CD14-positive monocyte (primary cell): ENCODE measurements at regions not wholly inside any gene's neighbourhood (a gene's known extent, or its start where the extent isn't known, plus 50 kb on each side); places are given as distances from the start of the nearest gene placed in this dataset.

Experiments used
- DNase-seq, 3 donors: peaks; one replicate each; pipeline ENCODE4 v3.0.0-alpha.2; 2011 to 2022
- H2AFZ ChIP-seq: 2 replicates; pipeline ENCODE4 v1.6.0; 2012; ENCODE audit warnings: mild to moderate bottlenecking, low read depth, low read length, inconsistent platforms; ENCODE audit not compliant: insufficient read depth, poor library complexity, severe bottlenecking
- H3K27ac ChIP-seq, 2 donors: 1 replicate in 1 of 2; 2 replicates in 1 of 2; pipeline ENCODE4 v1.5.1; 2012 to 2013; ENCODE audit warnings: low read length in 2 of 2, control low read depth in 1 of 2, inconsistent platforms in 1 of 2, low read depth in 1 of 2, mild to moderate bottlenecking in 1 of 2
- H3K27me3 ChIP-seq, 2 donors: one replicate each; pipeline versions ENCODE4 v1.6.0 to v1.6.1; 2011 to 2013; ENCODE audit warnings: low read length in 2 of 2; ENCODE audit not compliant: control insufficient read depth in 2 of 2, insufficient read depth in 2 of 2
- H3K36me3 ChIP-seq, 2 donors: replicated peaks in 1 of 2; 1 replicate in 1 of 2; 2 replicates in 1 of 2; pipeline versions ENCODE4 v1.5.1 to v1.6.1; 2012 to 2013; ENCODE audit warnings: low read length in 2 of 2, control low read depth in 1 of 2, inconsistent platforms in 1 of 2, mild to moderate bottlenecking in 1 of 2; ENCODE audit not compliant: insufficient read depth in 2 of 2, control insufficient read depth in 1 of 2
- H3K4me1 ChIP-seq, 2 donors: 1 replicate in 1 of 2; 2 replicates in 1 of 2; pipeline versions ENCODE4 v1.5.1 to v1.6.1; 2012 to 2013; ENCODE audit warnings: low read length in 2 of 2, control low read depth in 1 of 2, inconsistent platforms in 1 of 2, mild to moderate bottlenecking in 1 of 2, moderate library complexity in 1 of 2; ENCODE audit not compliant: insufficient read depth in 2 of 2, control insufficient read depth in 1 of 2
- H3K4me2 ChIP-seq: replicated peaks from 2 replicates; pipeline ENCODE3; 2012; ENCODE audit warnings: low read length, moderate library complexity, mild to moderate bottlenecking; ENCODE audit not compliant: poor library complexity, severe bottlenecking; ENCODE audit errors: extremely low read depth
- H3K4me3 ChIP-seq, 3 experiments: fragments of 200-600 bp in 1 of 3; sonication (generic) in 1 of 3; replicated peaks in 1 of 3; 1 replicate in 2 of 3; 2 replicates in 1 of 3; pipeline ENCODE4 v1.5.1; 2011 to 2013; ENCODE audit warnings: low read length in 3 of 3, mild to moderate bottlenecking in 3 of 3, control low read depth in 2 of 3, low read depth in 2 of 3, inconsistent platforms in 1 of 3, moderate library complexity in 1 of 3
- H3K79me2 ChIP-seq: 2 replicates; pipeline ENCODE4 v1.6.0; 2012; ENCODE audit warnings: mild to moderate bottlenecking, control low read depth, inconsistent platforms, low read length, moderate library complexity; ENCODE audit not compliant: insufficient read depth
- H3K9ac ChIP-seq: 2 replicates; pipeline ENCODE4 v1.6.0; 2017; ENCODE audit warnings: low read length, mild to moderate bottlenecking; ENCODE audit not compliant: insufficient read depth, poor library complexity, severe bottlenecking
- H3K9me3 ChIP-seq, 2 donors: replicated peaks in 1 of 2; 1 replicate in 1 of 2; 2 replicates in 1 of 2; pipeline versions ENCODE4 v1.5.1 to v1.6.1; 2012 to 2013; ENCODE audit warnings: low read length in 2 of 2, control low read depth in 1 of 2; ENCODE audit not compliant: control insufficient read depth in 1 of 2, insufficient read depth in 1 of 2
- H4K20me1 ChIP-seq: 2 replicates; pipeline ENCODE4 v1.6.0; 2012; ENCODE audit warnings: mild to moderate bottlenecking, low read length, control low read depth, moderate library complexity; ENCODE audit not compliant: insufficient read depth
- H3K27ac Mint-ChIP-seq, 7 donors: one replicate each; pipeline ENCODE4 v1.8.0; 2020; ENCODE audit warnings: mild to moderate bottlenecking in 7 of 7, mixed read lengths in 7 of 7, moderate library complexity in 6 of 7, inconsistent platforms in 2 of 7
- H3K27me3 Mint-ChIP-seq, 3 donors: one replicate each; pipeline ENCODE4 v1.8.0; 2021 to 2022; ENCODE audit warnings: low read depth in 3 of 3, mild to moderate bottlenecking in 3 of 3, mixed read lengths in 3 of 3, moderate library complexity in 3 of 3, inconsistent platforms in 1 of 3
- H3K36me3 Mint-ChIP-seq, 2 donors: one replicate each; pipeline ENCODE4 v1.8.0; 2020; ENCODE audit warnings: mixed read lengths in 2 of 2, inconsistent platforms in 1 of 2, mild to moderate bottlenecking in 1 of 2
- H3K4me1 Mint-ChIP-seq: one replicate; pipeline ENCODE4 v1.8.0; 2020; ENCODE audit warnings: mild to moderate bottlenecking, mixed read lengths
- H3K4me3 Mint-ChIP-seq, 2 donors: one replicate each; pipeline ENCODE4 v1.8.0; 2020; ENCODE audit warnings: mild to moderate bottlenecking in 2 of 2, mixed read lengths in 2 of 2, moderate library complexity in 1 of 2
- H3K9me3 Mint-ChIP-seq, 7 donors: one replicate each; pipeline ENCODE4 v1.8.0; 2020 to 2022; ENCODE audit warnings: mixed read lengths in 7 of 7, mild to moderate bottlenecking in 6 of 7, moderate library complexity in 6 of 7, inconsistent platforms in 2 of 7
- CTCF ChIP-seq: fragments of 200-600 bp; IDR thresholded peaks from one replicate; pipeline ENCODE4 v1.8.0; 2022; ENCODE audit warnings: antibody characterized with exemption, mild to moderate bottlenecking
- WGBS: methylation state at CpG from one replicate; pipeline ENCODE4 v1.1.5; 2013; ENCODE audit warnings: missing lambda C conversion rate; ENCODE audit not compliant: insufficient coverage; 5-methylcytosine and 5-hydroxymethylcytosine counted together
- intact Hi-C, 2 donors: fragments of 100-400 bp; cut with micrococcal nuclease; formaldehyde crosslinking; loops; one replicate each; pipeline versions ENCODE4 v1.15.0 to v1.15.1; 2023

- Histone ChIP-seq H3K9me3 (no peaks in the 10 kb centered on the region), H3K79me2 (no peaks in the 10 kb centered on the region), H3K4me3 (no peak overlapping the region), H3K4me1 (no peaks in the 10 kb centered on the region), H3K27me3 (no peaks in the 10 kb centered on the region), H3K4me2 (no peak overlapping the region), H3K27ac (no peak overlapping the region), H2AFZ (no peak overlapping the region), H3K9ac (no peak overlapping the region), H4K20me1 (no peaks in the 10 kb centered on the region), H3K36me3 (no peaks in the 10 kb centered on the region)
- no CpG with 5 or more reads among the region's 2 CpGs for WGBS
- no peak overlapping the region for H3K27ac Mint-ChIP-seq
- intact Hi-C loops = no loop called here
- no peak overlapping the region for H3K4me3 Mint-ChIP-seq
- no peaks in the 10 kb centered on the region for H3K36me3 Mint-ChIP-seq
- no peaks in the 10 kb centered on the region for H3K4me1 Mint-ChIP-seq
- no peaks in the 10 kb centered on the region for H3K9me3 Mint-ChIP-seq
- no peak for DNase-seq
- peaks cover 0 to 2% (median 0%) of the 10 kb centered on the region in 3 donors for H3K27me3 Mint-ChIP-seq
- TF ChIP-seq CTCF = no peak
Observed at GRCh38 chrX:113770806-113771205, 813.1 kb upstream of the HTR2C start.

GRCh38 chrX:113770071-113770470, 813.8 kb upstream of the HTR2C start:
- WGBS = no CpG with 5 or more reads among the region's 4 CpGs
- no peak overlapping the region for H3K27ac ChIP-seq

More at GRCh38 chrX:113770071-113770470, 813.8 kb upstream of the HTR2C start:
- H3K36me3 Mint-ChIP-seq = no peaks in the 10 kb centered on the region
- H3K4me3 Mint-ChIP-seq = no peak overlapping the region
- H4K20me1 ChIP-seq = no peaks in the 10 kb centered on the region
- no peak overlapping the region for H3K4me2 ChIP-seq
- no peak overlapping the region for H3K9ac ChIP-seq
- intact Hi-C loops = no loop called here
- H3K27ac Mint-ChIP-seq = no peak overlapping the region
- H3K79me2 ChIP-seq = no peaks in the 10 kb centered on the region
- peaks cover 0 to 2% (median 0%) of the 10 kb centered on the region in 3 donors for H3K27me3 Mint-ChIP-seq
- H3K4me3 ChIP-seq = no peak overlapping the region
- H3K4me1 Mint-ChIP-seq = no peaks in the 10 kb centered on the region
- no peak for TF ChIP-seq CTCF
- H2AFZ ChIP-seq = no peak overlapping the region
- H3K9me3 ChIP-seq = no peaks in the 10 kb centered on the region
- no peaks in the 10 kb centered on the region for H3K36me3 ChIP-seq
- no peaks in the 10 kb centered on the region for H3K9me3 Mint-ChIP-seq
- no peaks in the 10 kb centered on the region for H3K27me3 ChIP-seq
- no peak for DNase-seq
- no peaks in the 10 kb centered on the region for H3K4me1 ChIP-seq
